ENCODE measurements at regions not wholly inside any gene's neighbourhood (a gene's known extent, or its start where the extent isn't known, plus 50 kb on each side); places are given as distances from the start of the nearest gene placed in this dataset.
"Not testable (repeated sequence)": the region's sequence is repeated elsewhere in the genome, so short reads cannot be mapped to it uniquely, and the experiment has no call there.

DNA sequence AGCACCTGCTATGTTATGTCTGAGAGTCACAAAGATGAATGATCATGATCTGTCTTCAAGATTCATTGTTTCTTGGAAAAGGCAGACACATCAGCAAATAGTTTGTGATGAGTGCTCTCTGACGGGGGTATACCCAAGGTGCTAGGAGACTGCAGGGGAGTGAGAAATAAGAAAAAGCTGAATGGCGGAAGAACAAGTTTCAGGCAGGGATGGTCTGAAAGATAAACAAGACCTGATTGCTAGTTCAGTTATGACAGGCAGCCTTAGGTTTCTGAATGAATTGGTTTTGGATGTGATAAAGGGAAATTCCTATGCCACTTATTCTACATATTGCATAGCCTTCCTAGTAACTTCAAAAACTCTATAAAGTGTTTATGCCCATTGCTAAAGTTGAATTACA is 327.0 kb upstream of the DKK2 start:
- H3K4me1 ChIP-seq (ENCODE audit: insufficient read depth, low read length): no peaks in the 10 kb centered on the region

GRCh38 chr4:107359208-107359607 is 323.1 kb upstream of the DKK2 start:
- Histone ChIP-seq H4K20me1 (ENCODE audit: insufficient read depth, low read length) (no peaks in the 10 kb centered on the region), H2AFZ (ENCODE audit: low read depth, low read length) (no peak overlapping the region), H3K4me1 (ENCODE audit: insufficient read depth, low read length) (no peaks in the 10 kb centered on the region), H3K4me3 (ENCODE audit: low read depth in 1 of 2, low read length in 2 of 2) (no peak overlapping the region), H3K4me2 (ENCODE audit: insufficient read depth, low read length) (no peak overlapping the region), H3K79me2 (ENCODE audit: insufficient read depth, low read length) (no peaks in the 10 kb centered on the region), H3K9ac (ENCODE audit: low read depth, low read length) (no peak overlapping the region), H3K27ac (ENCODE audit: low read length) (no peak overlapping the region), H3K36me3 (ENCODE audit: insufficient read depth, low read length) (no peaks in the 10 kb centered on the region), H3K27me3 (ENCODE audit: insufficient read depth, low read length, poor library complexity) (no peaks in the 10 kb centered on the region), H3K9me3 (ENCODE audit: insufficient read depth, low read length, severe bottlenecking) (no peaks in the 10 kb centered on the region)
- ATAC-seq (ENCODE audit: insufficient read depth, low read depth) (no peak), DNase-seq (no peak)
- TF ChIP-seq EZH2 (IDR thresholded peaks at IDR 0.05; ENCODE audit: borderline replicate concordance, low read depth, low read length, severe bottlenecking): no peak
- no peak for TF ChIP-seq CTCF (IDR thresholded peaks at IDR 0.05; ENCODE audit: borderline replicate concordance, extremely low read depth, low read length, poor library complexity, severe bottlenecking)

More for the DNA sequence above, 327.0 kb upstream of the DKK2 start:
- Histone ChIP-seq H3K27me3 (ENCODE audit: insufficient read depth, low read length, poor library complexity) (no peaks in the 10 kb centered on the region), H3K79me2 (ENCODE audit: insufficient read depth, low read length) (no peaks in the 10 kb centered on the region), H3K9me3 (ENCODE audit: insufficient read depth, low read length, severe bottlenecking) (no peaks in the 10 kb centered on the region), H3K27ac (ENCODE audit: low read length) (no peak overlapping the region), H2AFZ (ENCODE audit: low read depth, low read length) (no peak overlapping the region), H3K36me3 (ENCODE audit: insufficient read depth, low read length) (no peaks in the 10 kb centered on the region), H4K20me1 (ENCODE audit: insufficient read depth, low read length) (no peaks in the 10 kb centered on the region), H3K9ac (ENCODE audit: low read depth, low read length) (no peak overlapping the region), H3K4me3 (ENCODE audit: low read depth in 1 of 2, low read length in 2 of 2) (no peak overlapping the region), H3K4me2 (ENCODE audit: insufficient read depth, low read length) (no peak overlapping the region)
- DNase-seq (no peak), ATAC-seq (ENCODE audit: insufficient read depth, low read depth) (no peak)
- TF ChIP-seq CTCF (IDR thresholded peaks at IDR 0.05; ENCODE audit: borderline replicate concordance, extremely low read depth, low read length, poor library complexity, severe bottlenecking) (no peak), EZH2 (IDR thresholded peaks at IDR 0.05; ENCODE audit: borderline replicate concordance, low read depth, low read length, severe bottlenecking) (no peak)

DNA sequence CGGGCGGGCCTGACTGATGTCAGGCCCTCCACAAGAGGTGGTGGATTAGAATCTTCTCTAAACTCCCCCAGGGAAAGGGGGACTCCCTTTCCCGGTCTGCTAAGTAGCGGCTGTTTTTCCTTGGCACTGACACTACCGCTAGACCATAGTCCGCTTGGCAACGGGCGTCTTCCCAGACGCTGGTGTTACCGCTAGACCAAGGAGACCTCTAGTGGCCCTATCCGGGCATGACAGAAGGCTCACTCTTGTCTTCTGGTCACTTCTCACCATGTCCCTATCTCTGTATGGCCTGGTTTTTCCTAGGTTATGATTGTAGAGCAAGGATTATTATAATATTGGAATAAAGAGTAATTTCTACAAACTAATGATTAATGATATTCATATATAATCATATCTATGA is 318.2 kb upstream of the DKK2 start:
- H3K27ac ChIP-seq (ENCODE audit: low read length); H4K20me1 ChIP-seq (ENCODE audit: insufficient read depth, low read length); H3K36me3 ChIP-seq (ENCODE audit: insufficient read depth, low read length); H3K4me3 ChIP-seq (ENCODE audit: low read depth in 1 of 2, low read length in 2 of 2); H3K4me2 ChIP-seq (ENCODE audit: insufficient read depth, low read length); H3K79me2 ChIP-seq (ENCODE audit: insufficient read depth, low read length); H3K4me1 ChIP-seq (ENCODE audit: insufficient read depth, low read length); ATAC-seq (ENCODE audit: insufficient read depth, low read depth); H3K9me3 ChIP-seq (ENCODE audit: insufficient read depth, low read length, severe bottlenecking); H3K27me3 ChIP-seq (ENCODE audit: insufficient read depth, low read length, poor library complexity); H3K9ac ChIP-seq (ENCODE audit: low read depth, low read length); H2AFZ ChIP-seq (ENCODE audit: low read depth, low read length): not testable (repeated sequence)
- peak; percentile 14 for DNase-seq
- TF ChIP-seq CTCF (IDR thresholded peaks at IDR 0.05; ENCODE audit: borderline replicate concordance, extremely low read depth, low read length, poor library complexity, severe bottlenecking): peak; percentile 52

GRCh38 chr4:107351196-107351595 is 315.1 kb upstream of the DKK2 start:
- no peaks in the 10 kb centered on the region for H3K4me1 ChIP-seq (ENCODE audit: insufficient read depth, low read length)
- H3K36me3 ChIP-seq (ENCODE audit: insufficient read depth, low read length): no peaks in the 10 kb centered on the region
- H3K4me2 ChIP-seq (ENCODE audit: insufficient read depth, low read length): no peak overlapping the region
- H2AFZ ChIP-seq (ENCODE audit: low read depth, low read length): no peak overlapping the region
- TF ChIP-seq CTCF (IDR thresholded peaks at IDR 0.05; ENCODE audit: borderline replicate concordance, extremely low read depth, low read length, poor library complexity, severe bottlenecking) (no peak), EZH2 (IDR thresholded peaks at IDR 0.05; ENCODE audit: borderline replicate concordance, low read depth, low read length, severe bottlenecking) (no peak)
- H3K4me3 ChIP-seq (ENCODE audit: low read depth in 1 of 2, low read length in 2 of 2): no peak overlapping the region
- no peaks in the 10 kb centered on the region for H4K20me1 ChIP-seq (ENCODE audit: insufficient read depth, low read length)
- ATAC-seq (ENCODE audit: insufficient read depth, low read depth): no peak
- H3K27ac ChIP-seq (ENCODE audit: low read length): no peak overlapping the region
- no peak overlapping the region for H3K9ac ChIP-seq (ENCODE audit: low read depth, low read length)
- H3K9me3 ChIP-seq (ENCODE audit: insufficient read depth, low read length, severe bottlenecking): no peaks in the 10 kb centered on the region
- no peaks in the 10 kb centered on the region for H3K79me2 ChIP-seq (ENCODE audit: insufficient read depth, low read length)
- DNase-seq: no peak
- H3K27me3 ChIP-seq (ENCODE audit: insufficient read depth, low read length, poor library complexity): no peaks in the 10 kb centered on the region
